GM19324 (cell line): ENCODE measurements at regions not wholly inside any gene's neighbourhood (a gene's known extent, or its start where the extent isn't known, plus 50 kb on each side); places are given as distances from the start of the nearest gene placed in this dataset.
"Not testable (repeated sequence)": the region's sequence is repeated elsewhere in the genome, so short reads cannot be mapped to it uniquely, and the experiment has no call there.

Experiments
- ATAC-seq: cut with Tn5 transposase; IDR thresholded peaks from one replicate; pipeline ENCODE4 v1.9.1; 2021; ENCODE audit warnings: mild to moderate bottlenecking, moderate library complexity; ENCODE audit not compliant: unreplicated experiment, low FRiP score

DNA sequence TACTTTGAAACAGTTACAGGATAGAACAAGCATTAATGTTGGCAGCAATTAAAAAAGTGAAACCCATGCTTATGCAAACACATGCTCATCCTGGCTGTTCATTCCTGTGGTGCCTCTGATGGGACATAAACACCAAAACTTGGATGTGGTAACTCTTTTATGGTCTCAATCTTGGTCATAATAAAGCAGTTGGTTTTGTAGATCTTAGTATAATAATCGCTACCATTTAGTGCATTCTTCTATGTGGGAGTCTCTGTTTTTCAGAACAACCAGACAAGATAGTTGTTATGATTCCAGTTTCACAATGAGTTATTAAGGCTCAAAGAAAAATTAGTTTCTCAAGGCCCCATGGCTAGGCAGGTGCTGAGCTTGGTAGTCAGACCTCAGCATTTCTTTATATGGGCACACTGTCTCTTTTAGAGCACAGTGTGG lies 184.0 kb downstream of the UTRN start:
- ATAC-seq, result no peak

DNA sequence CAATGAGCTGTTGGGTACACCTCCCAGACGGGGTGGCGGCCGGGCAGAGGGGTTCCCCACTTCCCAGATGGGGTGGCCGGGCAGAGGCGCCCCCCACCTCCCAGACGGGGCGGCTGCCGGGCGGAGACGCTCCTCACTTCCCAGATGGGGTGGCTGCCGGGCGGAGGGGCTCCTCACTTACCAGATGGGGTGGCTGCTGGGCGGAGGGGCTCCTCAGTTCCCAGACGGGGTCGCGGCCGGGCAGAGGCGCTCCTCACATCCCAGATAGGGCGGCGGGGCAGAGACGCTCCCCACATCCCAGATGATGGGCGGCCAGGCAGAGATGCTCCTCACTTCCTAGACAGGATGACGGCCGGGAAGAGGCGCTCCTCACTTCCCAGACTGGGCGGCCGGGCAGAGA lies 185.1 kb downstream of the UTRN start:
- ATAC-seq, result not testable (repeated sequence)

DNA sequence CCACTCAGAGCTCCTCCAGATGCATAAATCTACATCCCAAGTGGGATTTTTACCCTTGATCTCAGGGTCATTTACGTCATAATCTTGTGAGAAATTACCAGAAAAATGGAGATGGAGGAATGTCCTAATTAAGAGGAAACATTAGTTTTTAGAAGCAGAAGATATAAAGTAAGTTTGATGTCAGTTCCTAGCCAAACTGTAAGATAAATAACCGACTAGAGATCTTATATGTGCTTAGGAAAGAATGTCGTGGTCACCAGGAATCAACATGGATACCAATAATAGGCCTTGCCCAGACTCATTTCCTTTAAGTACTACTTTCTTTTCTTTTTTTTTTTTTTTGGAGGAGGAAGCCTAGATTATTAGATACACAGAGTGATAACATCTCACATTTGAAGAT lies 186.9 kb downstream of the UTRN start:
- no peak for ATAC-seq

DNA sequence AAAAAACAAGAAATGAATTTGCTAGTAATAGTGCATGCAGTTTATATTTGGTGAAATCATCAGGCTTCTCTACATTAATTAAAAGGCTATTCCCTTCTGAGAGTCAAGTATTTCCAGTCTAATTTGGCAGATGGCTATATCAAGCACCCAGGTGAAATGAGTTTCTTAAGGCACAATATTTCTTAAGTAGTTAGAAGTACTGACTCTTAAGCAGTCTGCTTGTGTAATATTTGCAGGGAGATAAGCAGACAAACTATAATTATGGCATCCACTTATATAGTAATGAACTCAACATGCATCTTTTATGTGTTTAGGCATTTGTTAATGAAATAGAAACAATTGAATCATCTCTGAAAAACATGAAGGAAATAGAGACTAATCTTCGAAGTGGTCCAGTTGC lies 189.2 kb downstream of the UTRN start:
- no peak for ATAC-seq

DNA sequence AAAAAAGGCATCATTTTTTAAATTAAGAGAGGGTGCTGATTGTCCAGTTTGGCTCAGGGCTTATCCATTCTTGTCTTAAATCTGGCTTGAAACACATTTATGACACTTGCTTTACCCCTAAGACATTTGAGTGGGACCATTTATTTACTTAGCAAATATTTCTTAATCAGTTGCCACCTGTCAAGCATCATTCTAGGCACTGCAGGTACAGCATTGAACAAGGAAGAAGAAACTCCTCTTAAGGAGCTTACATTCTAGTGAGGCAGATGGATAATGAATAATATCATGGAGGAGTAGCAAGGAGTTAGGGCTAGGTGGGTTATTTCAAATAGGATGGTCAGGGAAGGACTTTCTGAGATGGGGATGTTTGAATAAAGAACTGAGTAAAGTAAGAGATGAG lies 189.8 kb downstream of the UTRN start:
- no peak for ATAC-seq

DNA sequence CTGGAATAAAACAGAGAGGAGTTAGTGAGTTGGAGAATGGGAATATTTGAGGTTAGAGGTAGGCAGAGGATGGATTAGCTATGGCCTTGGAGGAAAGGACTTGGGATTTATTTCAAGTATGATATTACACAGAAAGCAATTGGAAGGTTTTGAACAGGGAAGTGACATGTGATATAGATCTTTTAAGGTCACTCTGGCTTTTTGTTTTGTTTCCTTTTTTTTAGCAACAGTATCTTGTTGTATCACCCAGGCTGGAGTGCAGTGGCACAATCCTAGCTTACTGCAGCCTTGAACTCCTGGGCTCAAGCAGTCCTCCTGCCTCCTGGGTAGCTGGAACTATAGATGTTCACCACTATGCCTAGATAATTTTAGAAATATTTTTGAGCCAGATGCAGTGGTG lies 190.3 kb downstream of the UTRN start:
- no peak for ATAC-seq

DNA sequence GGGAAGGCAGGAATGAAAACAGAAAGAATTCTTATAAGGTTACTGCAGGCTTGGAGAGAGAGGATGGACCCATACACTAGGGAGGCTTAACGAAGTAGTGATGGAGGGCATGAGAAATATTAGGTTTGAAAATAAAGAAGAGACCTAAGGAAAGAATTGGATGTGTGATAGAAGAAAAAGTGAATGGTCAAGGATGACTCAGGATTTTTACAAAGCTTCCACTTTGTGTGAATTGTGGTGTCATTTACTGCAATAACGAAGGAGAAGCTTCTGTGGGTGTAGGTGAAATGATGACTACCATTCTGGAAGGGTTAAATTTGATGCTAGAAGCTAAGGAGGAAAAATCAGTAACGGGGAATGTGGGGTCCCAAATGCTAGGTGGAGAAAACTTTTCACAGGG lies 191.2 kb downstream of the UTRN start:
- no peak for ATAC-seq

DNA sequence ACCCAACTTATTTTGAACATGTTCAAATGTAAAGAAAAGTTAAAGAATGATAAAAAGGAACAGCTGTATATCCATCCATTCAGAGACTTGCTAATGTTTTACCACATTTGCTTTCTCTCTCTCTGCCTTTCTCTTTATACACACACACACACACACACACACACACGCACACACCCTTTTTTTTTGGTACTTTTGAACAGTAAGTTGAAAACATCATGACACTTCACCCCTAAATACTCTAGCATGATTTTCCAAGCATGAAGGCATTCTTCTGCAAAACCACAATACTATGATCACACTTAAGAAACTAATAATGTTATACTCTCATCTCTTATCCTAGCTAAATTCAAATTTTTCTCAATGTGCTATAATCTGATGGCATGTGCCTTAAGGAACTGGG lies 192.3 kb downstream of the UTRN start:
- ATAC-seq, result no peak

DNA sequence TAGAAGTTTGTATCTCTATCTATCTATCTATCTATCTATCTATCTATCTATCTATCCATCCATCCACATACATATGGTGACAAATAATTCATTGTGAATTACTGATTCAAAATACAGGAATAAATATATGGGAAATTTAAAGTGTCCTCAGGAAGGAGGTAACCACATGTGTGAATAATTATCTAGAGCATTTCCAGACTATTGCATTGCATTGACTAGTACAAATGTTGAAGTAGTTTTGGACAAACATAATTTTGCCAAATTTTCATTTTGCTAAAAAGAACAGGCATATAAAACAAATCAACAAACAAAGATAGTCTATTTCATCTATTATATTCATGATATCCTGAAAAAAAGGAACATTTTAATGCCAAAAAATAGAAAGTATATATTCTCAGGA lies 192.7 kb downstream of the UTRN start:
- ATAC-seq, result no peak

DNA sequence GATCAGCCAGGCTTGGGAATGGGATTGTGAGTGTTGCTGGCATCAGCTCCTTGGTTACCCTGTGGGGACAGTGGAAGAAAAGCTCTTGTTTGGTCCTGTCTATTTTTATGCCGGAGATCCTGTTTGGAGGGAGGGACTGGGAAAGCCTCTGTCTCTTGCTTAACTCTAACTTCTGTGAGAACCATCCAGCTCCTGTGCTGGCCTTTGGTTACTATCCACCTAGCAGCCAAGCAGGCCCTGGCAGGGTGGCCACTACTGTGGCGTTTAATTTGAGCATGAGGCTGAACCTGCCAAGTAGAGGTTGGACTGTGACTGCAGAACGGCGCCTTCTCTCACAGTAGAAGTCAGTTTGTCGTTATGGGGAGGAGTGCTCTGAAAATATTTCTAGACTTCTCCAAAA lies 193.3 kb downstream of the UTRN start:
- ATAC-seq, result no peak

DNA sequence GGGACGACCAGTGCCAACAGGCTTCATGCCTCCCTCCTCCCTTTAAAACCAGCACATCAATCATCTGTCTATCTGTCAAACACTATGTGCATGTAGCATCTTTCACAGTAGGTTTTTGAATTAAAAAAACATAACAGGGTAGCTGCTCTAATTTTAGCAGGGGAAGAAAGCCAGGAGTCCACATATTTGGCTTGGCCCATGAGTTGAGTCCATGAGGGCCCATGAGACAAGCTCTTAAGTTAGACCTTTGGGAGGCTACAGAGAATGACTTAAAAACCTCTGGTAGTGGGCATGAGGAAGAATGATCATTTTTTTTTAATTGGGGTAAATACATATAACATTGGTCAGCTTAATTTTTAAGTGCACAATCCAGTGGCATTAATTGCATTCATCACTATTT lies 194.9 kb downstream of the UTRN start:
- ATAC-seq, result no peak

DNA sequence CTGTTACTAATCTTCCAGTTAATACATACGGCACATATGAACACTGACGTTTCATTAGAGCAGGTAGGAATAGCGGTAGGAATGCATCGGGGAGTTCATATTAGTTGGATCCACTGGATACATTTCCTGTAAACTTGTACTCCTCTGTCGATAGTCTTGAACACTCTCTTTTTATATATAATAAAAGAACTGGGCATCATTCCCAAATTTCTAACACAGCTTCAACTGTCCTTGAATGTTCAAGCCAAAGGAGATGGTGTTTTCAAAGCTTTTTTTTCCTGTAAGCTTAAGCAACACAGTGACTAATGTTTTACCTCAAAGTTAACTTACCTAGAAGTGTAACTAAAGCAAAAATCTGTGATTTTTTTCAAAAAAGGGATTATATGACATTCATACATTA lies 195.3 kb downstream of the UTRN start:
- ATAC-seq, result no peak

DNA sequence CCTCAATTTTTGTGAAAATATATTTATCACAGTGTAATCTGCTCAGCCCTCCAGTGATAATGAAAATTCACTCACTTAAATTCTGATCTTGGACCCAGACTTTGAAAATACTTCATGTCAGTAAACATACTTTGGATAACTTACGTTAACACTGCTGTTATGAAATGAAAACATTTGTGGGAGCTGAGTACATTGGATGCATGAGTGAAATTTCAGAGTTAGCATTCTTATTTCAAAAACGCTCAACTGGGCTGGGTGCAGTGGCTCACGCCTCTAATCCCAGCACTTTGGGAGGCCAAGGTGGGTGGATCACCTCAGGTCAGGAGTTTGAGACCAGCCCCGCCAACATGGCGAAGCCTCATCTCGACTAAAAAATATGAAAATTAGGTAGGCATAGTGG lies 196.4 kb downstream of the UTRN start:
- no peak for ATAC-seq

DNA sequence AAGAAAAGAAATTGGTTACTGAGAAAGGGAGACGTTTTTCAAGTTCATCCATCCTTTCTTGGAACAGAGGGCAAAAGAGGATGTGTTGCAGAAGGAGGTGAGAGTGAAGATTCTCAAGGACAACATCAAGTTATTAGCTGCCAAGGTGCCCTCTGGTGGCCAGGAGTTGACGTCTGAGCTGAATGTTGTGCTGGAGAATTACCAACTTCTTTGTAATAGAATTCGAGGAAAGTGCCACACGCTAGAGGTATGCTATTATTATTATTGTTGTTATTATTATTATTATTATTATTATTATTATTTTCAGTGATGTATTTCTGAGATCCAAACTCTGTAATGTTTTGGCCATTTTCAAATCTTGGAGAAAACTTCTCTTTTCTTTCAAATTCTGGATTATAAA lies 197.0 kb downstream of the UTRN start:
- no peak for ATAC-seq

DNA sequence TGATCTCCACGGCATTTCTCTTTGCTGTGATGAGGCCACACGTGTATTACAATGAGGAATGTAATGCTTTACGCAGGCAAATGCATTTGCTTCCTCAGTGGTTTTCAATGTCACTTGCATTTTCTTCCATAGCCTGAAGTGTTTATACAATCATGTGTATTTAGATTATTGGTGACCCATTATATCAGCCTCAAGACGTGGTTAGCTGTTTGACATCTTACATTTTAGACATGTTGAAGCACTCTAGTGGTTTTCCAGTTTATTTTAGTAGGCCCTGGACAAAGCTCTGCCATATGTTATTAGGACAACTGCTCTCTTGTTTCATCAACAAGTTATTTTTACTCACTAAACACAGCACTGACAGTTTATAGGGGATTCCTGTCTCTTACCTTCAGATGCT lies 200.4 kb downstream of the UTRN start:
- ATAC-seq, result no peak

DNA sequence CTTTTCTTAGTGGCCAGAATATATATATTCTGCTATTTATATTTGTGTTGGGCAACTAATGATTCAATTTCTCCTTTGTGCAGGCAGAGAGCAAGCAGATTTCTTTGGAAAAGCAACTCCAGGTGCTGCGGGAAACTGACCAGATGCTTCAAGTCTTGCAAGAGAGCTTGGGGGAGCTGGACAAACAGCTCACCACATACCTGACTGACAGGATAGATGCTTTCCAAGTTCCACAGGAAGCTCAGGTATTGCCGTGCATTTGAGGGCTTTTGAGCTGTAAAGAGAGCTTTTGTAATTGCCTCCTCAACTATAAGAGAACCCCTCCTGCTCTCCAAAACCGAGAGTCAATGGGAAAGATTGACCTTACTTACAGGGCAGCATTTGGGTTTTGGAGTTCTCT lies 203.5 kb downstream of the UTRN start:
- ATAC-seq, result no peak

DNA sequence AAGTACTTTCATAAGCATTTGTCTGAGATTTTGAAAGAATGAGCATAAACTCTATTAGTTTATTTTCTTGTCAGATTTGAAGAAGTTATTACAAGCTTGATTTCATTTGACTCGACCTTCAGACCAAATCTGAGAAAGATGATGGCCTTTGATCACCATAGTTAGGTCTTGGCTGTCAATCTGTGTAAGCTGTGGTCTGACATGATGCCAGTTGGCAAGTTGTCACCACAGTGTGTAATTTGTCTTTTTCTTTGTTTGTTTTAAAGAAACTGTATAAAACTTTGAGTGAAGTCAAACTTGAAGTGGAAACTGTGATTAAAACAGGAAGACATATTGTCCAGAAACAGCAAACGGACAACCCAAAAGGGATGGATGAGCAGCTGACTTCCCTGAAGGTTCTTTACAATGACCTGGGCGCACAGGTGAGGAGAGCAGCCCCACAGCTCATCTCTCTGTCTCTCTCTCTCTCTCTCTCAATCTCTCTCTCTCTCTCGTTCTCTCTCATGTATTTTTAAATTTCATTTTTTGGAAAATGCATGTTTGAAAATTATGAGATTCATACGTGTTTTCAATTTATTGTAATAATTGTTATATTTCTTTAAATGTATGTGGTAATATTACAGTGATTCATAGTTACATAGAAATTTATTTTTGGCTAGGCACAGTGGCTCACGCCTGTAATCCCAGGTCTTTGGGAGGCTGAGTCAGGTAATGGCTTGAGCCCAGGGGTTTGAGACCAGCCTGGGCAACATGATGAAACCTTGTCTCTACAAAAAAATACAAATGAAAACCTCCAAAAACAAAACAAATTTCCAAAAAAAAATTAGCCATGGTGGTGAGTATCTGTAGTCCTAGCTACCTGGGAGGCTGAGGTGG lies 208.1 kb downstream of the UTRN start:
- ATAC-seq, result no peak

DNA sequence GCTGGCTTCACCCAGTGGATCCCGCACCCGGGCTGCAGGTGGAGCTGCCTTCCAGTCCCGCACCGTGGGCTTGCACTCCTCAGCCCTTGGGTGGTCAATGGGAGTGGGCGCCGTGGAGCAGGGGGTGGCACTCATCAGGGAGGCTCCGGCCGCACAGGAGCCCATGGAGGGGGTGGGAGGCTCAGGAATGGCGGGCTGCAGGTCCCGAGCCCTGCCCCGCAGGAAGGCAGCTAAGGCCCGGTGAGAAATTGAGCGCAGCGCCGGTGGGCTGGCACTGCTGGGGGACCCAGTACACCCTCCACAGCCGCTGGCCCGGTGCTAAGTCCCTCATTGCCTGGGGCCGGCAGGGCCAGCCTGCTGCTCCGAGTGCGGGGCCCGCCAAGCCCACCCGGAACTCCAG lies 209.9 kb downstream of the UTRN start:
- ATAC-seq, result not testable (repeated sequence)

DNA sequence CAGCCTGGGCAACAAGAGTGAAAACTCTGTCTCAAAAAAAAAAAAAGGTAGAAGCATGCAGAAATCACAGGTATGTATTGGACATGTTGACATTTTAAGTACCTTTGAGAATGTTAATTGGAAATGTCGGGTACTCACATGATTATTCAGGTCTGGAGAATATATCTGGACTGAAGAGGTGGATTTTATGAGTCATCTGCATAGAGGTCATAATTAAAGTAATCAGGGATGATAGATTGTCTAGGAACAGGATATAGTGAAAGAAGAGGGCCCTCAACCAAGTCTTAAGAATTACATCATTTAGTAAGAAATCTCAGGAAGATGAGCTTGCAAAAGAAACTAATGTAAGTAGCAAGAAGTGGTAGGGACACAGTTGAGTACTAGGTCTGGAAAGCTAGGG lies 212.5 kb downstream of the UTRN start:
- no peak for ATAC-seq

DNA sequence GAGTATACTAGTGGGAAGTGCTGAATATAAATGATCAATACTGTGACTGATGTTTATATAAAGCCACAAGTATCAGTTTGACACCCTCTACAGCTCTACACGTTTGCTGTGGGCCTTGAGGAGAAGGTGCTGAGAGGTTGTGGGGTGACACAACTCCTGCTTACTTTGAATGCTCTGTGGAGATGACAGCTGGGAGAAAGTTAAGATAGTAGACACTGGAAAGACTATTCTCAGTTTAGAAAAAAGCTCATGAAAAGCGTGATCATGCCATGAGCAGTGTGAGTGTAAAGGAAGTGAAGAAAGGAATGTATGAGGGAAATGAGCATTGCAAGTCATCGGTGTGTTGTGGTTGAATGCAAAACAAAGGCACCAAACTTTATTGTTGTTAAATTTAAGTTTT lies 215.8 kb downstream of the UTRN start:
- ATAC-seq, result no peak

DNA sequence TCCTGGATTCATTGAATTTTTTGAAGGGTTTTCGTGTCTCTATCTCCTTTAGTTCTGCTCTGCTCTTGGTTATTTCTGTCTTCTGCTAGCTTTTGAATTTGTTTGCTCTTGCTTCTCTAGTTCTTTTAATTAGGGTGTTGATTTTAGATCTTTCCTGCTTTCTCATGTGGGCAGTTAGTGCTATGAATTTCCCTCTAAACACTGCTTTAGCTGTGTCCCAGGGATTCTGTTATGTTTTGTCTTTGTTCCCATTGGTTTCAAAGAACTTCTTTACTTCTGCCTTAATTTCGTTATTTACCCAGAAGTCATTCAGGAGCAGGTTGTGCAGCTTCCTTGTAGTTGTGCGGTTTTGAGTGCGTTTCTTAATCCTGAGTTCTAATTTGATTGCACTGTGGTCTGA lies 220.1 kb downstream of the UTRN start:
- ATAC-seq, result not testable (repeated sequence)

DNA sequence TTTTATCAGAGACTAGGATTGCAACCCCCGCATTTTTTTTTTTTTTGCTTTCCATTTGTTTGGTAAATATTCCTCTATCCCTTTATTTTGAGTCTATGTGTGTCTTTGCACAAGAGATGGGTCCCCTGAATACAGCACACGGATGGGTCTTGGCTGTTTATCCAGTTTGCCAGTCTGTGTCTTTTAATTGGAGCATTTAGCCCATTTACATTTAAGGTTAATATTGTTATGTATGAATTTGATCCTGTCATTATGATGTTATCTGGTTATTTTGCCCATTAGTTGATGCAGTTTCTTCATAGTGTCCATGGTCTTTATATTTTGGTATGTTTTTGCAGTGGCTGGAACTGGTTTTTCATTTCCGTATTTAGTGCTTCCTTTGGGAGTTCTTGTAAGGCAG lies 220.9 kb downstream of the UTRN start:
- not testable (repeated sequence) for ATAC-seq
